ENCODE measurements at regions not wholly inside any gene's neighbourhood (a gene's known extent, or its start where the extent isn't known, plus 50 kb on each side); places are given as distances from the start of the nearest gene placed in this dataset.

DNA sequence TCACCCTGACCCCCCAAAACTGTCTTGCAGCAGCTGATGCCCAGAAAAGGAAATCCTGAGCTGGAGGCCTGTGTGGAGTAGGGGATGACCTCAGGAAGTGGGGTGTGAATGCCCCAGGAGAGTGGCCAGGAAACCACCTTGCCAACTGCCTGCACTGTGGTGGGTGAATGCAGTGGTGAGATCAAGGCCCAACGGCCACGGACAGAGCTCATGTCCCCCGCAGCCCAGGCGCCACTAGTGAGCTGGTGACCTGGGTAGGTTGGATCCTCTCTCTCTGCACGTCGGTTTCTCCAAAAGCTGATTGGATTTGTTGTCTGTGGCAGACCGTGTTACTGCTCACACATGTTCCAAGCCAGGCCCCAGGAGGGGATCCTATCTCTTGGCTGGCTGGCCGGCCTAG, 448.9 kb downstream of the TCERG1L start:
- DNase-seq = no peak

DNA sequence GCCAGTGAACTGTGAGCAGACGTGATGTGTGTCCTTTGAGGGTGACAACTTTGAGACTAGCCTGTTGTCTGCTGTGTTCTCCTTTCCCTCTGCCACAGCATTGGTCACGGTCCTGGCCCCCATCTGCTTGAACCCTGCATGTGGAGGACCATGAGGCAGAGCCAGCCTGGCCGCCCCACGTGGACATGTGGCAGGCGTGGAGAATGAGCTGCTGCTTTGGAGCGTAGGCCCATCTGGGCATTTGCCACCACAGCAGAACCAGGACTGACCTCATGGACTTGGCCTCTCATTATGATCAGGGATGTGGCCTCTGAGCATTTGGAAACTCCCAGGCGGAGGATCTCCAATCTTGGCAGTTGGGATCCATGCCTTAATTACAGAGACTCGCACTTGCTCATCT, 448.5 kb downstream of the TCERG1L start:
- no peak for DNase-seq

DNA sequence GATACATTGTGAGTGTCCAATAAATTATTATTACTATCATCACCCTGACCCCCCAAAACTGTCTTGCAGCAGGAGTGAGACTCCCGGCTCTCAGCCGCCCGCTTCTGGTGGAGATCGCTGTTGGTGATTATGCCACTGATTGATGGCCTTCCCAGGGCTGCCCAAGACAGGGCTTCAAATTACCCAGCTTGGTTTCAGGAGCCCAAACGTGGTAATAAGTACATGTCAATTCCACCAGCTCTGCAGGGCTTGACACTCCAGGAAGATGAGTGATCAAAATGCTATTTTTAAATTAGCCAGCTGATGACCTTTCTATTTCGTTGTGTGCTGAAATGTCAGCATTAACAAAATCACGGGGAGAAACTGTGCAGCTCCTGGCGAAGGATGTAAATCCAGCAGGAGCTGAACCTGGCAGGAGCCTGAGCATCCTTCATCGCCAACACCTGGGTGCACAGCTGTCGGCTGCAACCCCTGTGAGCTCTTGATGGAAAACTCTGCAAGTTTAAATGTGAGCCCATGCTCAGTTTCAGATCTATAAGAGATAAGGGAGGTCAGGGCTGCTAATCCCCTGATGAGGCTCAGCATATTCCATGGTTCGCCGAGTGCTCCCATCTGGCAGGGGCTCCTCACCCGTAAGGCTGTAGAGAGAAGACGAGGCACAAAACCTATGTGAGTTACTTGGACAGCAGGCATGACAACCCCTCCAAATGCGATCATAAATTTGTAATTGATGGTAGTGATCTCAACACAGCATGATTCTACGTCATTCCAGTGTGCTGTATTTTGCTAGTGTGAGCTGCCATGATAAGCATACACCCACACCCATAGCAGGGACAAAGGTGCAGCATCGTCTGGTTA, 446.3 kb downstream of the TCERG1L start:
- DNase-seq = no peak

DNA sequence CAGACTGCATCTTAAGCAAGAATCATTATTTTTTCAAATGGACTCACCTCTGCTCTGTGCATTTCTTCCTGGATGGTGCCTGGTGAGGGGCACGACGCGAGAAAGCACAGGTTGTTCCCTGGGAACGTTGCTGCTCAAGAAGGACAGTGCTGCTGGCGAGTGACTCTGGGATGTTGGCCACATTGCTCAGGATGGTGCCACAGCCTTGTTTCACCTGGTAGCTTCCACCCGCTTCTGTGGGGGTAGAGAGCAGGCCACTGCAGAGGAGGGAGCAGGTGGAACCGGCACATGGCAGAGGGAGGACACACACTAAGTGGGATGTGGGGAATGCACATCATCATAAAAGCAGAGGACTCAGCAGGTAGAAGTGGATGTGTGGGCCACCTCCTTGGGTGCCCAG, 444.7 kb downstream of the TCERG1L start:
- no peak for DNase-seq

DNA sequence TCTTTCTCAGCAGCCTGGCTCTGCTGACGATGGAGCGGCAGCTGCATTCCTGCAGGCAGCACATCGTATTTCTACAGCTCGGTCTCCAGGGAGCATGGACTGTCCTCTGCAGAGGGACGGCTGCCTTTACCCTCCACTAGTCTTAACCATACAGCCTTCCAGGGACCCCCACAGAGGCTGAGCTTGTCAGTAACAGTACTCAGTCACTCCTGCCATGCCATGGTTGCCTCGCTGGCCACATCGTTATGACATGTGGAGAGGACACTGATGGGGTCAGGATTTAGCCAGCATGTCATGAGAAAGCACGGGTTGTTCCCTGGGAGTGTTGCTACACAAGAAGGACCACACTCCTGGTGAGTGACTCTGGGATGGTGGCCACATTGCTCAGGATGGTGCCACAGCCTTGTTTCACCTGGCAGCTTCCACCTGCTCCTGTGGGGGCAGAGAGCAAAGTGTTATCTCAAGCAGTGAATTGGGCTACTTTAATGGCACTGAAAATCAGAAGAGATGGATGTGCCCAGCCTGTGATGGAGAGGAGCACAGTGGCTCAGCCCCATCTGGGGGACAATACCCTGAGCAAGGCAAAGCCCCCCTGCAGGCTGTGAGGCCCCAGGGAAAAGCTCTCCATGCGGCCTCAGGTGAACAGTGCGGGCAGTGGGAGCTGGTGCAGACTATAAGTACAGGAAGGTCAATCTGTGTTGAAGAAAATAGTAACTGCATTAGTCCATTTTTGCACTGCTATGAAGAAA, 443.9 kb downstream of the TCERG1L start:
- DNase-seq = no peak

DNA sequence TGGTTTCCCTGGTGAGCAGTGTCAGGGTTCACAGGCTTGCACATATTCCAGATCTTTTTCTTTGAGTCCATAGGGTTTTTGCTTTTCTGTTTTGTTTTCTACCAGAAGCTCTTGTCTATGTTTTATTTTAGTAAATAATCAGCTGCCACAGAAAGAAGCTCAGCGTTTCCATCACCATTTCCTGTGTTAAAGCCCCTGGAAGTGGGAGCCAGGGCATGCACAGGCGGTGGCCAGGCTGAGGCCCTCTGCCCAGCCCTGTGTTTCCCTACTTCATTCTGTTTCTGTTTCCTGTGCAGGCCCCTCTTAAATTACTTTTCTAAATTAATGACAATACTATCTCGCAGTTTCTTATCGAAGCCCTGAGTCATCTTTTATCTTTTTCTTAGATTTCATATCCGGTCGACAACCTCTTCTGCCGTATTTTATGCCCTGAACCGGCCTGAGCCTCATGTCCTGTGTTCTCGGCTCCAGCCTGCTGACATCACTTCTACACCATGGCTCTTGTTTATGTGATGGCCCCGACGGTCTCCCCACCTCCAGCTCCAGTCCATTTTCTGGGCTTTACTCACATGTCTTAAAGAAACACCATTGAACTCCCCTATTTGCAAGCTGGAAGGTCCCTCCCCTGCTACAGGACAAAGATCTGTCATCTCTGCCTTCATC, 442.2 kb downstream of the TCERG1L start:
- DNase-seq = no peak

DNA sequence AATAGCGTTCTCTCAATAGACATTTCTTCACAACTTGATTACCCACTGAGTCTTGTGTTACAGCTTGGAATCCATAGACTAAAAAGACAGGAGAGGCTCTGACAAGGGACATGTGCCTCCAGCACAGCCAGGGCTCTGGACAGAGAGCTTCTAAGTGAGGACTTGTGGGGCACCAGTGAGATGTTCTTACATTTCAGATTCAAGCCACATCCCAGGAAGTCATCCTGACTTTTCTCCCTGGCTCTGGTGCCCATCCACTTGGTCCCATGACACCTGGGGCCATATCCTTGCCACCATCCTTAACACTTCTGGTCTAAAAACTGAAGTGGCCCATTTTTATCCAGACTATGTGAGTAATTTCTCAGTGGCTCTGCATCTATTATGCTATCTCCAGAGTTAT, 440.1 kb downstream of the TCERG1L start:
- no peak for DNase-seq

DNA sequence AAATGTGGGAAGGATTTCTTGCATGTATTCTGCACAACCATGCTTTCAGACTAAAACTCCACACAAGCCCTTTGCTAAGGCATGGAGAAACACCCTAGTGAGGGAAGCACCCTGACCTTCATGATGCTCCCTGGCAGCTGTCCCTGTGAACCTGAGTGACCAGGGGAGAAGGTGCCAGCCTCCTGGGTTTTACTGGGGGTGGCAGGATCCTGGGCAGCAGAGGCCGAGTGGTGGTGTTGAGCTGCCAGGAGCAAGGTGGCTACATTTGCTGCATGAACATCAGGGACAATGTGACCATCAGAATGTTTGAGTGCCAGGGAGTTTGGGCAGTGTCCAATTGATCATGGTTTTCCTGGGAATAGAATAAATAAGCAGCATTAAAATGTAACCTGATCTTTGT, 437.9 kb downstream of the TCERG1L start:
- DNase-seq = no peak

DNA sequence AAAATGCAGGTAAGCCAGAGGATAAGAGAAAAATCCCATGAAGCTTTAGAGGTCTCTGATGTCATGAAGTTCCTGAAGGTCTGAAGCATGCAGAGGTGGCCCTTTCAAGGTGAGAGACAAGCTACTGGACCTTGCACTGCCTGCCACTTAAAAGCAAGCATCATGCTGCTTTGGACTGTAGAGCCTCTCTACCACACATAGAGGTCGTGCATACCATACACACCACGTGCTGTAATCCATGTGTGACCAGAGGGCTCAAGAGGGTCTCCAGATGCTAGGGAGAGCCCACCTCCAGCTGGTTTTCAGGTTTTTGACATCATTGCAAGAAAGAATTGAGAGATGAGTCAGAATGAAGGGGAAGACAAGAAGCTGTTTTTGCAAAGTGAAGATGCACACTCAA, 436.4 kb downstream of the TCERG1L start:
- no peak for DNase-seq

DNA sequence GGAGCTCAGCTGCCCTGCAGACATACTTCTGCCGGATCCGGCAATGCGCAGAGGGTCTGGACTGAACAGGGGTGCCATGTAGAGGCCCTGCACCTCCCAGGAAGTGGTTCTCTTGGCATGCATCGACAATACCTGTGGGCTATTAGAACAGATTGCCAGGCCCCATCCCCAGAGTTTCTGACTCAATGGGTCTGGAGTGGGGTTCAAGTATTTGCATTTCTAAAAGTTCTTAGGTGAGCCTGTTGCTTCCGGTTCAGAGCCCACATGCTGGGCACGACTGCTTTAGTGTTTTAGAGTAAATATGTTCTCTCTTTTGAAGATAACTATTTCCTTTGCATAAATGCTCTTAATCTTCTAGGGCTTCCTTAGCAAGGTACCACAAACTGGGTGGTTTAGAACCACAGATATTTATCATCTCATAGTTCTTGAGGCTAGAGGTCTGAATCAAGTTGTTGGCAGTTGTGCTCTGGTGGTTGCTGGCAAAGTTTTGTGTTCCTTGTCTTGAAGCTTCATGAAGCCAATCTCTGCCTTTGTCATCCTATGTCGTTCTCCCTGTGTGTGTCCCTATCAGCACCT, 435.5 kb downstream of the TCERG1L start:
- DNase-seq = no peak

DNA sequence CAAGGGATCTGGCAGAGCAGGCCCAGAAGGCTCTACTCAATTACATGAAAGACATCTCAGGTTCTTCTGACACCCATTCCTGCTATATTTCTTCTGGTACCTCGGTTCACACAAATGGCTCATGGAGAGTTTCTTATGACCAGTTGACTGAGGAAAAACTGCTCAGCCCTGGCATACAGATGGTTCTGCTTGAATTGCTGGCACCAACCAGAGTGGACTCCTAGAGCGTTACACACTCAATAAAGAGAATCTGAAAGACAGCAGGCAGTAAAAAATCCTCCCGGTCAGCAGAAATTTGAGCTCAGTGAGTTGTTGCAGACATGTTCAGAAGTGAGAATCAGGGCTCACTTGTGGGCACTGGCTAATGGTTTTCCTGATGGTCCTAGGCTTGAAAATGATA, 434.4 kb downstream of the TCERG1L start:
- DNase-seq = no peak

DNA sequence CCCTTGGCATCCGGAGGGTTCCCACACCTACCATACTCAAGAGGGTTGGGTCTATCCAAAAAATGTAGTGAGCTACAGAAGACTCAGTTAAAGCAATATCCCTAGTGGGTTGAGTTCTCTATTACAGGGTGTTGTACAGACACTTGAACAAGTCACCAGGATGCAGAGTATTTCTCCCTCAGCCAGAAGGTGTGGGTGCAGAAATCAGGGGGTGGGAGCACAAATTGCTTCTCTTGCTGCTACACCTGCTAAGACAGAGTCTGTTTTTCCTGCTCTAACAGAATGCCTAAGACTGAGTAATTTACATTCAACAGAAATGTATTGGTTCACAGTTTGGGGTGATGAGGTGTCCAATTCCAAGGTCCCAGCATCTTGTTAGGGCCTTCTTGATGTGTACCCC, 433.4 kb downstream of the TCERG1L start:
- no peak for DNase-seq

DNA sequence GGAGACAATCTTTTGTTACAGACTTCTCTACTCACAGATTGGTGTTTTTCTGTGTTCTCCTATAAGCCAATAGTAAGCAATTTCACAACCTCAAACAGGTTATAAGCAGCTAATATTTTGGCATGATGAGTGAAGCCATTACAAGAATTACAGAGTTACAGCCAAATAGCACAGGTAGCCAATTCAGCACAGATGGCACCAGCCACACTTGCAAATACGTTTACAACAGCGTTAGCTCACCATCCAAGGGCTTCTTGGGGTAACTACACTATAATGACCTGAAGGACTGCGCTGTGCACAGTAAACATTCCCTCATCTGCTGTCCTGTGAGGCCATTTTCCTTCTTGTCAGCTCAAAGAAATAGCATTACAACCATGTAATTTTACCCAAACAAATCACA, 428.6 kb downstream of the TCERG1L start:
- no peak for DNase-seq

DNA sequence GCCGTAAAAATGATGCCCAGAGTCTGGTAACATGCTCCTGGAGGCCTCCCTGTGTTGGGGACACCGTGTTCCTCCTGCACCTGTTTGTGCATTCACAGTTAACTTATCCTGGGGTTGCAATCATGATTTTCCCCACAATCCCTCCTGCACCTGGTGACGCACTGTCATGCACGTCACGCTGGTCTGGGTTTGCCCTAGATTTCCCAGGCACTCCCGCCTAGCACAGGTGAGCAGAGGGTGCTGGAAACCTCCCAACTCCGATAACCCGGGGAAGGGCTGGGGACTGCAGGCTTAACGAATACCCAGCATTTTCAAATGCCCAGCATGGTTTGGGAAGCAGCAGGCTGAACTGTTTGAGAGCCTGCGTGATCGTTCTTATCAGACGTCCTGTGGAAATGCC, 427.1 kb downstream of the TCERG1L start:
- DNase-seq = no peak

DNA sequence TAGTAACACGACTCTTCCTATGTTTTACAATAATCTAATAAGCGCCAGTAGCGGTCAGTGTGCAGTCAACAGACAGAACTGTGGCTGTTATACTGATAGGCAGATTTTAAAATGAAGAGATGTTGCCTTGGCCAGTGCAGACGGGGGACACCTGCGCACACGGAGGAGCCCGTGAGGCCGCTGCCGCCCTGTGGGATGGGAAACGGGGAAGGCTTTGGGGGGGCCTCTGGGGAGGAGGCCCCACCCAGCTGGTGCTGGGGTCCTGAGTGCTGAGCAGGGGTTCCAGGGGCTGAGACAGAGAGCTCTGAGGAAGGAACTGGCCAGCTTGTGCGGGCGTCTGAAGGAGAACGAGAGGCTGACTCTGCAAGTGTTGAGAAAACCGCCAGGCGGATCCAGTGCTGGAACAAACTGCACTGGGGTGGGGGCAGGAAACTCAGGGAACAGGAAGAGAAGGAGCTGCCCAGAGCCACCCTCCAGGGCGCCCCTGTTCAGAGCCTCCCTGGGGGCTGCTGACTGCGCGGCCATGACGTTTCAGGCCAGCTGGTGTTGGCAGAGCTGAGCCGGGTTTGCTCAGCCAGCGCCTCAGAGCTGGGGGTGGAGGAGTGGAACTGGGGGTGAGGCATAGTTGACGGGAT, 426.4 kb downstream of the TCERG1L start:
- no peak for DNase-seq

DNA sequence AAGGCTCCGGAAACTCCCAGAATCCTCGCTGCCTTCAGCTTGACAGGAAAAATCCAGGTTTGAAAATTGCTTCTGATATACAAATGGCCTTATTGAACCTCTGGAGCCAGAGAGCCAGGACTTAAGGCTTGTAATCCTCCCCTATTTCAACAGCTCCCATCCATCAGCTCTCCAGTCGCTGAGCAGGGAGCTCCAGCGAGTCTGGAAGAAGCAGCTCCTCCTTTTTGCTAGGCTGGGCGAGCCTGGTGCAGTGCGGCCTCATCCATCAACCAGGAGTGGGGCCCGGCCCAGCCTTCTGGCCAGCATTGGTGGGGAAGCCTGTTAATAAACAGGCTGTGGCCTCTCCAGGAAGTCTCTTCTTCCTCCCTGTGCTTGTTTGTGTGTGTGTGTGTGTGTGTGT, 424.4 kb downstream of the TCERG1L start:
- no peak for DNase-seq

DNA sequence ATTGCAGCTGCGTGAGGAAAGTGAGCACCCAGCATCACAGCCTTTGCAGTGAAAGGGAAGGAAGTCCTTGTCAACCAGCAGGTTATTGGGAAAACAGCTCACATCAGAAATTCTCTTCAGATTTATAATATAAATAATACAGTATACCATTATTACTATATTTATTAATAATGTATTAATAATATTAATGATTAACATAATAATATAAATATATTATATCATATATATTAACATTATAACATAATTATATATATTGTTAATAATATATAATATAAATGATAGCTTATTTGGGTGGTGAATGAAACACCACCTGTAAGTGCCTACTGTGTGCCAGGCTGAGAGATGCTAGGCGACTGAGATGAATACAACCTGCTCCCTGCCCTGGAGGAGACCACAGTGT, 423.0 kb downstream of the TCERG1L start:
- no peak for DNase-seq

DNA sequence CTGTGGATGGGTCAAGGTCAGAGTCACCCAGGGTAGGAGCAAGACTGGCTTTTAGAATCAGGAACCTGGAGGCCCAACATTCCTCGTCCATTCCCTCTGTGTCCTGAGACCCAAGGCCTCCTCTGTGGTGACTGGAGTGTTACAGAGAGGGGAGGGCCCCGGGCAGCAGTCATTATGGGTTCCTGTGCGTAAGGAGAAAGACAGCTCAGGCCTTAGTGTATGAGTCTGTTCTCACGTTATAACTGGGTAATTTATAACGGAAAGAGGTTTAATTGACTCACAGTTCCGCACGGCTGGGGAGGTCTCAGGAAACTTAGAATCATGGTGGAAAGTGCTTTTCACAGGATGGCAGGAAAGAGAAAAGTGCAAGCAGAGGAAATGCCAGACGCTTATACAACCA, 422.3 kb downstream of the TCERG1L start:
- DNase-seq = no peak

DNA sequence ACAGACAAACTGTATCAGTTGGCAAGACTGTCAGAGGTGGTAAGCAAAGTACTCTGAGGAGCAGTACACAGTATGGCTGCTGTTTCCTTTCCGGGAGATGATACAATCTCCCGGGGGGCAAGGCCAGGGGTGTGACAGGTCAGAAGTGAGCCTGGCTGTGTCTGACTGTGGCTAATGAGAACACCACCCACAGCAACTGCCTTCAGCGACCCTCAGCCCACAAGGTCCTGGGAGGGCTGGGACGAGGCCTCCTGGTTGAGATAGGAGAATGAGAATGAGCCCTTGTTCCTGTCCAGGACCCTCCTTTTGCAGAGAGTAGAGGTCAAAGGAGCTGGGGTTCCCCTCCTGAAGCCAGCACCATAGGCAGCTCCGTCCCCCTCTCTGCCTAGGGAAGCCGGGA, 421.7 kb downstream of the TCERG1L start:
- DNase-seq = no peak

DNA sequence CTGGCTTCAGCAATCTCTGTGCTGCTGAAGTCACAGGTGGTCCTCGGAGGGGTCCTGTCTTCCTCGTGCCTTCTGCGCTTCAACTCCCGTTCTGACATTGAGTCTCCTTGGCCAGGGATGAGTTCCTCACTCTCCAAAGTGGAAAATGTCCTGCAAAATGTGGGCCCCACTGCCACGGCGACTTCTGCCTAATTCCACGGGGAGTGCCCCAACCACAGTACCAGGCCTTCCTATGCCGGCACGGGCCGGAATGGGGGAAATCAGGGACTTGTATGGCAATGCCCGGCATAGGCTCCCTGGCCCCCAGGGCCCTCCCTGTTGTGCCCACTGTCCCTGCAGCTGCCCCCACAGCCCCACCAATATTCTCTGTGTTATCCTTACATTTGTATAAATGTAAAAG, 420.5 kb downstream of the TCERG1L start:
- DNase-seq = no peak

DNA sequence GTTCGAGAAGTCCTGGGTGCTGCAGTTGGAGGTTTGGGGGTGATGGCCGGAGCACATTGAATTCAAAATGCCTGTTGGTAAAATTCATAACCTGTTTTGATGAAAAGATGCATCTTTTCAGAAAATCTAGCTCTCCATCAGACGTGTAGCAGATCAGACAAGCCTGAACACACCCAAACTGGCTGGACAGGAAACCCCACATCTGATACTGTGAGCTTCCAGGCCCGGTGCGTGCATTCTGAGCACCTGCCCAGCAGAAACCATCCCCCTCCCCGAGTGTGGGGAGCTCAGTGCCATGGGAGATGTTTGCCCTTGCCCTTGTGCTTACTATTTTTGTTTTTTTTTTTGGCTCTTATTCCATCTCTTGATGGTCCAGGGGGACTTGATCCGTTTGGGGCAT, 417.1 kb downstream of the TCERG1L start:
- DNase-seq = no peak

DNA sequence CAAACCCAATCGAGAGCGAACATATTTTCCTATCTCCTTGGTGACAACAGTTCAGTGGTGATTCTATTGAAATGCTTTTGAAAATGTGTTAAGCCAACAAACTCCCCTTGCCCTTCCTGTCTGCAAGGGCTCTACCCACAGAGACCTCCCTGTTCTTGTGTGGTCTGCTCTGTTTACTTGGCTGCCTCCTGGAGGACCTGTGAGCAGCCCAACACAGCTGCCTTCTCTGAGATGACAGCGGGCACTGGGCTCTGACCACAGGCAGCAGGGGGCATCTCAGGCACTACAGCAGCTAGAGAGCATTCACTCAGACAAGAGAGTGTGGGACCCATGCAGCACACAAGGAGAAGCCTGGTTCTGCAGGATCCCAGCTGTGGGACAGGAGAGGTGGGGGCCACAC, 416.4 kb downstream of the TCERG1L start:
- no peak for DNase-seq

DNA sequence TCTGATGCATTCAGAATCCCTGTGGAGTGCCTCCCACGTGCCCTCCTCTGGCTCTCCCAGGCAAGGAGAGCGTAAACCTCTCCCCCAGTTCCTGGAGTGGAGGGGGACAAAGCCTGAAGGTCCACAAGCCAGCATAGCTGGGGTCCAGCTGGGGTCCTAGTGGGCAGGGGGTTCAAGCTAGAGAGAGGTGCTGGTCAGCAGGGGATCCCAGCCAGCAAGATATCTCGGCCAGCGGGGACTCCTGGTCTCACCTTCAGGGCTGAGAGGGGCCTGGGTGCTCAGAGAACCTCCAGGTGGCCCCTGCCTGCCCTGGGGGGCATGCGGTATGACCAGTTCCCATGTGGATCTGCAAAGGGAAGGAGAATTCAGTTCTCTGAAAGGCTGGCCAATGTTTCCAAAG, 413.7 kb downstream of the TCERG1L start:
- no peak for DNase-seq

Measured in CD4-positive, alpha-beta T cell treated with Interleukin-4 for 4 hours (primary cell).